H4 (cell line): ENCODE measurements at regions not wholly inside any gene's neighbourhood (a gene's known extent, or its start where the extent isn't known, plus 50 kb on each side); places are given as distances from the start of the nearest gene placed in this dataset.

Experiments used
- DNase-seq: peaks from one replicate; pipeline ENCODE4 v3.0.0-alpha.2; 2015; ENCODE audit warnings: low spot score

DNA sequence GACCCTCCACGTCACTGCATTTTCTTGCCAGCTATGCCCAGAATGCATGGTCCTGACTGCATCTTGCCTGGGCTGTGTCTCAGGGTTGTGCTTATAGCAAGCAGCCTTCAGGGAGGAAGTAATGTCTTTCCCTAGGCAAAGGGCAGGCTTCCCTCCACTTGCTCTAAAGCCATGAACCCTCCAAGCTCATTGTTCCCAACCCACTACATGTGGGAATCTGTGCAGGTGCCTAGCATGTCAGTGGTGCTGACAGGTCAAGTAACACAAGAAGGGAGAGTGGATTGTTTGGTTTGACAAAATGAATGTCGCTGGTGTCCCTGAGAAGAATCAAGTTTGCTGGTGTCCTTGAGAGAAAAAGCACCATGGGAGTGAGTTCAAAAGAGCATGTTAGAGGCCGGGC is 53.9 kb upstream of the UCN3 start:
- no peak for DNase-seq

- no peak for DNase-seq
These were observed 53.1 kb upstream of the UCN3 start for GRCh38 chr10:5311617-5312016.

- DNase-seq: no peak
These were observed 49.9 kb upstream of the UCN3 start for GRCh38 chr10:5314840-5315239.
